GM18511 (cell line): ENCODE measurements at regions not wholly inside any gene's neighbourhood (a gene's known extent, or its start where the extent isn't known, plus 50 kb on each side); places are given as distances from the start of the nearest gene placed in this dataset.

ENCODE experiments used
- ATAC-seq: cut with Tn5 transposase; IDR thresholded peaks from one replicate; pipeline ENCODE4 v1.9.1; 2021; ENCODE audit warnings: mild to moderate bottlenecking, moderate library complexity; ENCODE audit not compliant: unreplicated experiment

- no peak for ATAC-seq
Observed at GRCh38 chr5:4651806-4652565, 488.1 kb upstream of the ADAMTS16 start.

- no peak for ATAC-seq
Observed at GRCh38 chr5:4653475-4653874, 486.7 kb upstream of the ADAMTS16 start.

GRCh38 chr5:4659851-4660250, 480.3 kb upstream of the ADAMTS16 start:
- no peak for ATAC-seq

- no peak for ATAC-seq
Observed at GRCh38 chr5:4661326-4661725, 478.8 kb upstream of the ADAMTS16 start.

GRCh38 chr5:4661836-4662235, 478.3 kb upstream of the ADAMTS16 start:
- ATAC-seq, result no peak

GRCh38 chr5:4662756-4663155, 477.4 kb upstream of the ADAMTS16 start:
- no peak for ATAC-seq

GRCh38 chr5:4665911-4666310, 474.2 kb upstream of the ADAMTS16 start:
- no peak for ATAC-seq

- ATAC-seq, result no peak
Observed at GRCh38 chr5:4674166-4674565, 466.0 kb upstream of the ADAMTS16 start.

GRCh38 chr5:4676934-4677333, 463.2 kb upstream of the ADAMTS16 start:
- ATAC-seq, result no peak

- ATAC-seq, result no peak
Observed at GRCh38 chr5:4684946-4685345, 455.2 kb upstream of the ADAMTS16 start.

- no peak for ATAC-seq
Observed at GRCh38 chr5:4698596-4698995, 441.5 kb upstream of the ADAMTS16 start.

GRCh38 chr5:4699592-4699991, 440.5 kb upstream of the ADAMTS16 start:
- no peak for ATAC-seq

- ATAC-seq, result no peak
Observed at GRCh38 chr5:4700069-4700468, 440.1 kb upstream of the ADAMTS16 start.

GRCh38 chr5:4700871-4701270, 439.3 kb upstream of the ADAMTS16 start:
- no peak for ATAC-seq

GRCh38 chr5:4703931-4704458, 436.1 kb upstream of the ADAMTS16 start:
- ATAC-seq, result no peak

GRCh38 chr5:4704951-4705350, 435.2 kb upstream of the ADAMTS16 start:
- ATAC-seq, result no peak

GRCh38 chr5:4716781-4717180, 423.3 kb upstream of the ADAMTS16 start:
- ATAC-seq, result no peak

- no peak for ATAC-seq
Observed at GRCh38 chr5:4717446-4717845, 422.7 kb upstream of the ADAMTS16 start.

GRCh38 chr5:4720831-4721230, 419.3 kb upstream of the ADAMTS16 start:
- no peak for ATAC-seq

- no peak for ATAC-seq
Observed at GRCh38 chr5:4722886-4723285, 417.2 kb upstream of the ADAMTS16 start.

GRCh38 chr5:4725594-4725993, 414.5 kb upstream of the ADAMTS16 start:
- ATAC-seq, result no peak

- no peak for ATAC-seq
Observed at GRCh38 chr5:4730279-4730678, 409.9 kb upstream of the ADAMTS16 start.

- no peak for ATAC-seq
Observed at GRCh38 chr5:4734348-4734747, 405.8 kb upstream of the ADAMTS16 start.
